Panc1 (cell line): ENCODE measurements at regions not wholly inside any gene's neighbourhood (a gene's known extent, or its start where the extent isn't known, plus 50 kb on each side); places are given as distances from the start of the nearest gene placed in this dataset.

Experiments used
- ATAC-seq: fragments of 200-7000 bp; cut with Tn5 transposase; 2 replicates; pipeline ENCODE4 v1.9.1; 2020; ENCODE audit warnings: mild to moderate bottlenecking, moderate library complexity
- BruUV-seq: library from RNA; stranded (reverse); fragments of 400-500 nt; replicated peaks from 2 replicates; lab custom pipeline; 2021; lab: Mats Ljungman, UMichigan
- CTCF ChIA-PET: fragments of 300-600 bp; sonication (Branson Sonifier 250); formaldehyde crosslinking; loops from one replicate; lab custom pipeline; 2022; ENCODE audit warnings: antibody characterized with exemption; lab: Charles Lee
- POLR2A ChIA-PET: fragments of 300-600 bp; sonication (Branson Sonifier 250); formaldehyde crosslinking; loops from one replicate; lab custom pipeline; 2022; ENCODE audit warnings: antibody characterized with exemption; lab: Charles Lee
- DNase-seq: peaks from one replicate; pipeline ENCODE4 v3.0.0-alpha.2; 2010; ENCODE audit warnings: low read depth, low spot score
- H3K27ac ChIP-seq: 2 replicates; pipeline ENCODE4 v1.5.1; 2011; ENCODE audit warnings: mild to moderate bottlenecking, low read length, inconsistent platforms
- H3K27me3 ChIP-seq: fragments of 200-500 bp; sonication (Bioruptor generic); 2 replicates; pipeline ENCODE4 v1.6.0; 2014; ENCODE audit warnings: low read length, inconsistent platforms; ENCODE audit not compliant: control insufficient read depth, insufficient read depth
- H3K36me3 ChIP-seq: fragments of 200-500 bp; sonication (Bioruptor generic); 2 replicates; pipeline ENCODE4 v1.5.1; 2014; ENCODE audit warnings: inconsistent platforms, mild to moderate bottlenecking, low read length, moderate library complexity; ENCODE audit not compliant: control insufficient read depth, insufficient read depth
- H3K4me1 ChIP-seq: 2 replicates; pipeline ENCODE4 v1.5.1; 2011; ENCODE audit warnings: inconsistent platforms, mild to moderate bottlenecking, low read length, moderate library complexity; ENCODE audit not compliant: control insufficient read depth, insufficient read depth
- H3K4me3 ChIP-seq, 2 experiments: 2 replicates each; pipeline ENCODE4 v1.5.1; 2011 to 2012; ENCODE audit warnings: low read depth in 2 of 2, low read length in 2 of 2, mild to moderate bottlenecking in 2 of 2, inconsistent platforms in 1 of 2, moderate library complexity in 1 of 2
- H3K9me3 ChIP-seq: fragments of 200-500 bp; sonication (Bioruptor generic); 2 replicates; pipeline ENCODE4 v1.5.1; 2014; ENCODE audit warnings: low read depth, mild to moderate bottlenecking, inconsistent platforms, low read length, moderate library complexity; ENCODE audit not compliant: control insufficient read depth, insufficient read depth
- CTCF ChIP-seq: fragments of 450-650 bp; IDR thresholded peaks from 2 replicates; pipeline ENCODE4 v1.5.1; 2017; ENCODE audit warnings: mild to moderate bottlenecking
- POLR2AphosphoS5 ChIP-seq: IDR thresholded peaks from 2 replicates; pipeline ENCODE4 v1.6.1; 2012; ENCODE audit warnings: mild to moderate bottlenecking, low read depth, low read length, moderate library complexity
- REST ChIP-seq, 2 experiments: IDR thresholded peaks; 2 replicates each; pipeline ENCODE4 v1.6.1; 2011 to 2012; ENCODE audit warnings: low read depth in 2 of 2, control low read depth in 1 of 2, low read length in 1 of 2, mild to moderate bottlenecking in 1 of 2, moderate library complexity in 1 of 2; ENCODE audit not compliant: insufficient read depth in 1 of 2
- SIN3A ChIP-seq: IDR thresholded peaks from 2 replicates; pipeline ENCODE4 v1.6.1; 2012; ENCODE audit warnings: low read depth, mild to moderate bottlenecking, low read length, moderate library complexity, borderline replicate concordance; ENCODE audit not compliant: insufficient read depth
- TCF7L2 ChIP-seq: IDR thresholded peaks from 2 replicates; pipeline ENCODE4 v1.6.1; 2011; ENCODE audit warnings: mild to moderate bottlenecking, low read depth, low read length, inconsistent platforms
- in situ Hi-C: cut with HindIII; loops from 2 replicates; pipeline ENCODE4 v1.10.0; 2016; ENCODE audit warnings: low sequenced_read_pairs, low pct_unique_long_range_greater_than_20kb
- intact Hi-C: fragments of 100-400 bp; cut with micrococcal nuclease; formaldehyde crosslinking; loops from one replicate; pipeline ENCODE4 v1.10.0; 2022; ENCODE audit not compliant: unreplicated experiment

- Histone ChIP-seq H3K27ac (no peak overlapping the region), H3K4me3 (no peak overlapping the region), H3K9me3 (no peaks in the 10 kb centered on the region), H3K4me1 (no peaks in the 10 kb centered on the region), H3K36me3 (no peaks in the 10 kb centered on the region), H3K27me3 (no peaks in the 10 kb centered on the region)
- intact Hi-C loops = no loop called here
- in situ Hi-C loops = no loop called here
- DNase-seq (no peak), ATAC-seq (no peak)
- BruUV-seq = no TSS peak
- TF ChIP-seq REST (IDR thresholded peaks at IDR 0.05; ENCODE audit: insufficient read depth in 1 of 2, low read depth in 2 of 2, low read length in 1 of 2) = no peak
- TF ChIP-seq TCF7L2 = no peak
- TF ChIP-seq POLR2AphosphoS5 = no peak
- no peak for TF ChIP-seq CTCF
- no peak for TF ChIP-seq SIN3A
- CTCF ChIA-PET = no interaction called here
- POLR2A ChIA-PET = no interaction called here
Observed at GRCh38 chrX:139091066-139091465, 379.5 kb upstream of the FGF13 start.

GRCh38 chrX:139086246-139086645, 374.7 kb upstream of the FGF13 start:
- no peaks in the 10 kb centered on the region for H3K9me3 ChIP-seq
- no peaks in the 10 kb centered on the region for H3K27me3 ChIP-seq
- intact Hi-C loops = no loop called here
- H3K36me3 ChIP-seq = no peaks in the 10 kb centered on the region
- CTCF ChIA-PET = no interaction called here
- no peak overlapping the region for H3K27ac ChIP-seq
- no TSS peak for BruUV-seq
- DNase-seq (no peak), ATAC-seq (no peak)
- no peak overlapping the region for H3K4me3 ChIP-seq
- POLR2A ChIA-PET = no interaction called here
- in situ Hi-C loops = no loop called here
- H3K4me1 ChIP-seq = no peaks in the 10 kb centered on the region
- TF ChIP-seq SIN3A (no peak), POLR2AphosphoS5 (no peak), TCF7L2 (no peak), REST (IDR thresholded peaks at IDR 0.05; ENCODE audit: insufficient read depth in 1 of 2, low read depth in 2 of 2, low read length in 1 of 2) (no peak), CTCF (no peak)
